Mesendoderm (in vitro differentiated cells): ENCODE measurements at regions not wholly inside any gene's neighbourhood (a gene's known extent, or its start where the extent isn't known, plus 50 kb on each side); places are given as distances from the start of the nearest gene placed in this dataset.

Source experiments
- DNase-seq: peaks from one replicate; pipeline ENCODE4 v3.0.0; 2013
- H2AK5ac ChIP-seq: 2 replicates; pipeline ENCODE4 v1.6.1; 2013; ENCODE audit warnings: low read length, inconsistent platforms
- H2BK120ac ChIP-seq: 2 replicates; pipeline ENCODE4 v1.6.1; 2013; ENCODE audit warnings: low read depth, mild to moderate bottlenecking, low read length, moderate library complexity, mixed read lengths
- H2BK15ac ChIP-seq: replicated peaks from 2 replicates; pipeline ENCODE4 v1.6.1; 2013; ENCODE audit warnings: low read depth, mild to moderate bottlenecking, moderate library complexity
- H2BK5ac ChIP-seq: 2 replicates; pipeline ENCODE4 v1.6.1; 2013; ENCODE audit warnings: low read length, inconsistent platforms
- H3K18ac ChIP-seq: 2 replicates; pipeline ENCODE4 v1.6.1; 2013; ENCODE audit warnings: mild to moderate bottlenecking, low read length, mixed read lengths
- H3K23ac ChIP-seq: one replicate; pipeline ENCODE4 v1.6.1; 2013; ENCODE audit warnings: low read length
- H3K27ac ChIP-seq: 2 replicates; pipeline ENCODE4 v1.5.1; 2013; ENCODE audit warnings: low read depth, mild to moderate bottlenecking, inconsistent platforms, low read length, moderate library complexity
- H3K27me3 ChIP-seq: 2 replicates; pipeline ENCODE4 v1.6.1; 2013; ENCODE audit warnings: low read length, control low read depth, mild to moderate bottlenecking, inconsistent platforms; ENCODE audit not compliant: insufficient read depth, poor library complexity
- H3K36me3 ChIP-seq: 2 replicates; pipeline ENCODE4 v1.6.1; 2013; ENCODE audit warnings: low read length, inconsistent platforms; ENCODE audit not compliant: control insufficient read depth, insufficient read depth
- H3K4ac ChIP-seq: one replicate; pipeline ENCODE4 v1.6.1; 2013; ENCODE audit warnings: low read depth, mild to moderate bottlenecking, low read length, moderate library complexity
- H3K4me1 ChIP-seq: 2 replicates; pipeline ENCODE4 v1.6.1; 2013; ENCODE audit warnings: low read depth, low read length, inconsistent platforms; ENCODE audit not compliant: control insufficient read depth
- H3K4me2 ChIP-seq: 2 replicates; pipeline ENCODE4 v1.6.1; 2013; ENCODE audit warnings: low read length
- H3K4me3 ChIP-seq: 2 replicates; pipeline ENCODE4 v1.5.1; 2013; ENCODE audit warnings: mild to moderate bottlenecking, low read length
- H3K56ac ChIP-seq: one replicate; pipeline ENCODE4 v1.6.1; 2013; ENCODE audit warnings: low read length
- H3K79me1 ChIP-seq: 2 replicates; pipeline ENCODE4 v1.6.1; 2013; ENCODE audit warnings: low read length, inconsistent platforms
- H3K79me2 ChIP-seq: 2 replicates; pipeline ENCODE4 v1.6.1; 2013; ENCODE audit warnings: mild to moderate bottlenecking, low read length; ENCODE audit not compliant: control insufficient read depth, insufficient read depth
- H3K9ac ChIP-seq: 2 replicates; pipeline ENCODE4 v1.6.1; 2013; ENCODE audit warnings: low read length, inconsistent platforms
- H4K5ac ChIP-seq: one replicate; pipeline ENCODE4 v1.6.1; 2013; ENCODE audit warnings: low read length
- H4K8ac ChIP-seq: one replicate; pipeline ENCODE4 v1.6.1; 2013; ENCODE audit warnings: low read depth, mild to moderate bottlenecking, control low read depth, low read length, moderate library complexity
- WGBS: extraction: QIAGEN DNeasy Blood & Tissue Kit; methylation state at CpG from one replicate; pipeline ENCODE4 v1.1.7; 2013; ENCODE audit warnings: low lambda C conversion rate, missing lambda C conversion rate; ENCODE audit not compliant: insufficient coverage; ENCODE audit errors: extremely low coverage; 5-methylcytosine and 5-hydroxymethylcytosine counted together

DNA sequence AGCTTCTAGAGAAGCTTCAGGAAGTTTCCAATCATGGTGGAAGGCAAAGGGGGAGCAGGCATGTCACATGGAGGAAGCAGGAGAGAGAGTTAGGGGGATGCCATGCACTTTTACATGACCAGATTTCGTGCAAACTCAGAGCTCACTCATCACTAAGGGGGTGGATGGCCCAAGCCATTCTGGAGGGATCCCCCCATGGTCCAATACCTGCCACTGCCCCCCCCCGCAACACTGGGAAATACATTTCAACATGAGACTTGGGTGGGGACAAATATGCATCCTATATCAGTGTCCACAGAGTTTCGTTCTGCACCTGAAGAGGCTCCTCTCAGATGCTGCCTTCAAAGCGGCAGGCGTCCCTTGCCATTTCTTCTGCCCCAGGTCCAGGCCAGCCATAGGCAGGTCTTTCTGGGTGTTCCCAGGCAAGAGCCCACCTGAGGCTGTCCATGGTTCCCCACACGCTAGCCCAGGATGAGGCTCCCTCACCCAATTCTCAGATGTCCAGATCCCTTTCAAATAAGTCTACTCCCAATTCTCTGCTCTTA, 1344.3 kb downstream of the TBC1D22A start:
- no CpG with 5 or more reads among the region's 6 CpGs for WGBS
- no peak overlapping the region for H3K9ac ChIP-seq
- DNase-seq = no peak

DNA sequence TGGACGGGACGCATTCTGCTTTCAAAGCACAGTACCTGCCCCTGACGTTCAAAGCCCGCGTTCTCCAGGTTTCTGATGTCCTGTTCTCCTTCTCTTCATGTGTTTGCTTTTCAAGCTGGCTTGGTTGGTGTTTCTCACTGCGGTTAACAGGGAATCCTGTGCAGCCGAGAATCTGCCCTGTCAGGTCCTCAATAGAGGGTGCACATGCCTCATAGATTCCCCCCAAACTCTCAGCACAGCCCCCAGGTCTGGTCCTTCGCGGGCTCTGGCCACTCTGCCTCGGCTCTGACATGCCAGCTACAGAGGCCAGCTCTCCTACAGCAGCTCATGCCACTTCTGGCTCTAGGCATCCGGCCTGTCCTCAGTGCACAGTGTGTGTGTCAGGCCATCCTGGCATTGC, 1343.8 kb downstream of the TBC1D22A start:
- DNase-seq = no peak
- no peak overlapping the region for H3K27ac ChIP-seq
- H3K79me1 ChIP-seq = no peaks in the 10 kb centered on the region
- no peak overlapping the region for H3K4ac ChIP-seq
- H2BK5ac ChIP-seq = no peak overlapping the region
- no peak overlapping the region for H4K5ac ChIP-seq
- WGBS = no CpG with 5 or more reads among the region's 11 CpGs
- H3K4me3 ChIP-seq = no peak overlapping the region
- H3K4me2 ChIP-seq = no peak overlapping the region
- no peaks in the 10 kb centered on the region for H3K27me3 ChIP-seq
- no peak overlapping the region for H2BK120ac ChIP-seq
- H3K4me1 ChIP-seq = no peaks in the 10 kb centered on the region
- no peak overlapping the region for H4K8ac ChIP-seq
- H3K23ac ChIP-seq = no peak overlapping the region
- H3K79me2 ChIP-seq = no peaks in the 10 kb centered on the region
- H3K9ac ChIP-seq = no peak overlapping the region
- no peaks in the 10 kb centered on the region for H3K36me3 ChIP-seq
- no peak overlapping the region for H3K56ac ChIP-seq
- no peak overlapping the region for H2BK15ac ChIP-seq
- no peak overlapping the region for H3K18ac ChIP-seq
- no peak overlapping the region for H2AK5ac ChIP-seq

More for the DNA sequence above, 1344.3 kb downstream of the TBC1D22A start:
- Histone ChIP-seq H3K18ac (no peak overlapping the region), H4K5ac (no peak overlapping the region), H2BK120ac (no peak overlapping the region), H3K4me1 (no peaks in the 10 kb centered on the region), H2BK5ac (no peak overlapping the region), H2BK15ac (no peak overlapping the region), H3K4ac (no peak overlapping the region), H3K56ac (no peak overlapping the region), H3K23ac (no peak overlapping the region), H3K79me1 (no peaks in the 10 kb centered on the region), H3K27ac (no peak overlapping the region), H4K8ac (no peak overlapping the region), H3K4me2 (no peak overlapping the region), H3K27me3 (no peaks in the 10 kb centered on the region), H3K4me3 (no peak overlapping the region), H3K36me3 (no peaks in the 10 kb centered on the region), H3K79me2 (no peaks in the 10 kb centered on the region), H2AK5ac (no peak overlapping the region)

DNA sequence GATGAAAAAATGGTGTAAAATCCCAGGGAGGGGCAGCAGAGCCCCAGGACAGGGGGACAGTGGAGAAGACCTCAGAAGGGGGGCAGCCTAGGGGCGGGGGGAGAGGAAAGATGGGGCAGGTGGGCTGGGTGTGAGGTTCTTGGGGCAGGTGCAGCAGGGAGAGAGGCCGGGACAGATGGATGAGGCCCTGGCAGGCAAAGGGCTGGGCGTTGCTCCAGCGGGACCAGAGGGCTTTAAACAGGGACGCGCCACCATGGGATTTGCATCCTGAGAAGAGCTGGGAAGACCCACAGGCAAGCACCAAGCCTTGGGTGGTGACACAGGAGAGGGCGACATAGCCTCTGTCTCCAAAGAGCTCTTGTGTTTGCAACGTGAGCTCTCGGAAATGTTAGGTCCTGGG, 1342.8 kb downstream of the TBC1D22A start:
- no peaks in the 10 kb centered on the region for H3K79me2 ChIP-seq
- WGBS = no CpG with 5 or more reads among the region's 9 CpGs
- no peak overlapping the region for H3K4me2 ChIP-seq
- no peak overlapping the region for H3K23ac ChIP-seq
- H3K4me3 ChIP-seq = no peak overlapping the region
- H2BK120ac ChIP-seq = no peak overlapping the region
- no peak for DNase-seq
- no peak overlapping the region for H4K8ac ChIP-seq
- no peaks in the 10 kb centered on the region for H3K27me3 ChIP-seq
- H2AK5ac ChIP-seq = no peak overlapping the region
- H3K56ac ChIP-seq = no peak overlapping the region
- no peak overlapping the region for H3K27ac ChIP-seq
- H2BK15ac ChIP-seq = no peak overlapping the region
- no peaks in the 10 kb centered on the region for H3K79me1 ChIP-seq
- H3K4me1 ChIP-seq = no peaks in the 10 kb centered on the region
- no peak overlapping the region for H3K4ac ChIP-seq
- H3K36me3 ChIP-seq = no peaks in the 10 kb centered on the region
- H2BK5ac ChIP-seq = no peak overlapping the region
- H3K9ac ChIP-seq = no peak overlapping the region
- H3K18ac ChIP-seq = no peak overlapping the region
- no peak overlapping the region for H4K5ac ChIP-seq

DNA sequence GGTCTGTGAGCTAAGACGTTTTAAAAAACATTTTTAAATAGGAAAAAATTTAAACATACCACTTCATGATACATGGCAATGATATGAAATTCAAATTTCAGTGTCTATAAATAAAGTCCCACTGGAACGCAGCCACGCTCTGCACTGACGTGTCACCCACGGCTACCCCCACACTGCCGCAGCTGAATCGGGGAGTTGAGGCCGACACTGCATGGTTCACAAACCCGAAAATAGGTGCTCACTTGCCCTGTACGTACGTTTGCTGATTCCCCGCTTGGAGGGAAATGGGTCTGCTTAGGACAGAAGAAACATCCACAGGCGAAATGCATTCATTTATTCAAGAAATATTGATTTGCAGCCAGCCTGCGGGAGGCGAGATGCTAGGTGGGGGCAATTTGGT, 1342.3 kb downstream of the TBC1D22A start:
- no peak overlapping the region for H4K8ac ChIP-seq
- no peak overlapping the region for H2BK5ac ChIP-seq
- DNase-seq = no peak
- H3K4ac ChIP-seq = no peak overlapping the region
- no peak overlapping the region for H4K5ac ChIP-seq
- H2AK5ac ChIP-seq = no peak overlapping the region
- H3K27me3 ChIP-seq = no peaks in the 10 kb centered on the region
- no peak overlapping the region for H3K18ac ChIP-seq
- no peak overlapping the region for H3K4me3 ChIP-seq
- WGBS = no CpG with 5 or more reads among the region's 15 CpGs
- no peaks in the 10 kb centered on the region for H3K79me1 ChIP-seq
- H3K27ac ChIP-seq = no peak overlapping the region
- no peak overlapping the region for H3K56ac ChIP-seq
- no peak overlapping the region for H3K23ac ChIP-seq
- H2BK120ac ChIP-seq = no peak overlapping the region
- H3K79me2 ChIP-seq = no peaks in the 10 kb centered on the region
- H3K36me3 ChIP-seq = no peaks in the 10 kb centered on the region
- no peak overlapping the region for H3K9ac ChIP-seq
- H2BK15ac ChIP-seq = no peak overlapping the region
- no peaks in the 10 kb centered on the region for H3K4me1 ChIP-seq
- H3K4me2 ChIP-seq = no peak overlapping the region

DNA sequence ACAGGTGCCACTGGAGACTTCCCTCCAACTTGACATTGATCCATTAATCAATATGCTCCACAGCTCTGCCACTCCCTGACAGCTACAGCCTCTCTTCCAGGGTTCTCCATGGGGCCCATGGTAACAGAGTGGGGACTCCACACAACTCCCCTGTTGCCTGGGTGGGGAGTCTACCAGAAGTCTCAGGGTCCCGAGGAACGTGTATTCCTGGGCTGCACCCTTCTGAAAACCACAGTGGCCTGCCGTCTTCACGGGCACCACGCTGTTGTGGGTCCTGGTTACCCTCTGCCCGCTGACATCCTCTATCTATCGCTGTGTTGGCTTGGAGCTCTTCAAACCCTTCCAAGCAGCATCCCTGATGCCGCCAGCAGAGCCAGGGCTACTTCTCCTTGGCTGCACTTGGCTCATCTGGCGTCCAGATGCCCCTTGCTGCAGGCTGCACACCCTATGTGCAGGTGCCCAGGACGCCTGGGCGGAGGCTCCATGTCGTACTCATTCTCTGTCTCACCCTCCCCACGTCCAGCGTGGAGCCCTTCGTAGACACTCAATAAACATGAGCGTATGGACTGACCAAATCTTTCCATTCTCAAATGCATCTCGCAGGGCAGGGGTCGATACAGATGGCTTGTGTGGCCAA, 1341.8 kb downstream of the TBC1D22A start:
- Histone ChIP-seq H2AK5ac (no peak overlapping the region), H3K4me3 (no peak overlapping the region), H2BK120ac (no peak overlapping the region), H3K4ac (no peak overlapping the region), H3K23ac (no peak overlapping the region), H3K9ac (no peak overlapping the region), H4K8ac (no peak overlapping the region), H3K79me1 (no peaks in the 10 kb centered on the region), H3K18ac (no peak overlapping the region), H3K27ac (no peak overlapping the region), H3K79me2 (no peaks in the 10 kb centered on the region), H2BK5ac (no peak overlapping the region), H3K36me3 (no peaks in the 10 kb centered on the region), H3K56ac (no peak overlapping the region), H3K27me3 (no peaks in the 10 kb centered on the region), H3K4me1 (no peaks in the 10 kb centered on the region), H2BK15ac (no peak overlapping the region), H4K5ac (no peak overlapping the region), H3K4me2 (no peak overlapping the region)
- no peak for DNase-seq
- no CpG with 5 or more reads among the region's 18 CpGs for WGBS
